ENCODE measurements at regions not wholly inside any gene's neighbourhood (a gene's known extent, or its start where the extent isn't known, plus 50 kb on each side); places are given as distances from the start of the nearest gene placed in this dataset.

- Histone ChIP-seq H4K91ac (ENCODE audit: insufficient read depth, low read depth, low read length) (no peak overlapping the region), H3K4me3 (ENCODE audit: insufficient read depth, low read depth, low read length) (no peak overlapping the region), H3K79me1 (ENCODE audit: low read depth in 1 of 2, low read length in 2 of 2) (no peaks in the 10 kb centered on the region), H4K20me1 (ENCODE audit: insufficient read depth, low read length) (no peaks in the 10 kb centered on the region), H2BK15ac (ENCODE audit: low read depth, low read length) (no peak overlapping the region), H3K27ac (ENCODE audit: insufficient read depth, low read length) (no peak overlapping the region), H2BK20ac (ENCODE audit: low read depth, low read length) (no peak overlapping the region), H3K56ac (ENCODE audit: extremely low read depth, insufficient read depth, low read length) (no peak overlapping the region), H2BK5ac (ENCODE audit: low read depth, low read length, poor library complexity, severe bottlenecking) (no peak overlapping the region), H3K4me1 (ENCODE audit: control insufficient read depth, insufficient read depth, low read length) (no peaks in the 10 kb centered on the region), H3K36me3 (ENCODE audit: control insufficient read depth, insufficient read depth, low read length) (no peaks in the 10 kb centered on the region), H2BK120ac (ENCODE audit: low read depth, low read length) (no peak overlapping the region), H3K9ac (ENCODE audit: low read depth, low read length) (no peak overlapping the region), H3K9me1 (ENCODE audit: insufficient read depth, low read length) (no peaks in the 10 kb centered on the region), H3K27me3 (ENCODE audit: control insufficient read depth, insufficient read depth, low read length) (no peaks in the 10 kb centered on the region), H3K4ac (ENCODE audit: low read depth, low read length) (no peak overlapping the region), H2AFZ (replicated peaks; ENCODE audit: low read length, poor library complexity) (no peak overlapping the region), H2AK5ac (ENCODE audit: low read depth, low read length) (no peak overlapping the region), H3K14ac (replicated peaks; ENCODE audit: low read depth, low read length) (no peak overlapping the region), H3K9me3 (ENCODE audit: control insufficient read depth, insufficient read depth, low read length) (peaks cover 6% of the 10 kb centered on the region), H4K8ac (ENCODE audit: low read depth in 2 of 2, low read length in 2 of 2) (no peak overlapping the region), H3K18ac (ENCODE audit: low read depth, low read length) (no peak overlapping the region), H3K4me2 (ENCODE audit: low read depth, low read length) (no peak overlapping the region), H3K23ac (ENCODE audit: low read depth, low read length) (no peak overlapping the region), H4K5ac (ENCODE audit: low read depth, low read length) (no peak overlapping the region), H2AK9ac (replicated peaks; ENCODE audit: low read depth, low read length, poor library complexity) (no peak overlapping the region)
- intact Hi-C loops (cut with micrococcal nuclease), result no loop called here
- POLR2A ChIA-PET (ENCODE audit: unreplicated experiment), result no interaction called here
- TF ChIP-seq MXI1 (IDR thresholded peaks at IDR 0.05; ENCODE audit: borderline replicate concordance, low read depth, low read length), result no peak
- no peak for TF ChIP-seq ELK1 (IDR thresholded peaks at IDR 0.05; ENCODE audit: borderline replicate concordance, low read depth, low read length)
- no peak for TF ChIP-seq SMC3 (IDR thresholded peaks at IDR 0.05; ENCODE audit: low read depth, low read length)
- no peak for TF ChIP-seq RCOR1 (IDR thresholded peaks at IDR 0.05; ENCODE audit: insufficient replicate concordance, low read length)
- TF ChIP-seq CHD1 (IDR thresholded peaks at IDR 0.05; ENCODE audit: low read depth, low read length), result no peak
- no peak for TF ChIP-seq CTCF (conservative IDR thresholded peaks at IDR 0.05; ENCODE audit: low read depth, low read length)
- TF ChIP-seq MAZ (IDR thresholded peaks at IDR 0.05; ENCODE audit: borderline replicate concordance, low read depth, low read length), result no peak
- TF ChIP-seq BHLHE40 (IDR thresholded peaks at IDR 0.05; ENCODE audit: low read depth, low read length), result no peak
- no peak for TF ChIP-seq RFX5 (IDR thresholded peaks at IDR 0.05; ENCODE audit: low read depth, low read length)
- no peak for TF ChIP-seq USF2 (IDR thresholded peaks at IDR 0.05; ENCODE audit: low read depth, low read length)
- no peak for TF ChIP-seq MAFK (IDR thresholded peaks at IDR 0.05; ENCODE audit: low read depth, low read length)
- no peak for TF ChIP-seq CEBPB (IDR thresholded peaks at IDR 0.05; ENCODE audit: low read depth, low read length)
- TF ChIP-seq RAD21 (IDR thresholded peaks at IDR 0.05; ENCODE audit: low read length), result no peak
- no peak for TF ChIP-seq NFE2L2 (IDR thresholded peaks at IDR 0.05; ENCODE audit: low read depth, low read length)
- TF ChIP-seq POLR2A (IDR thresholded peaks at IDR 0.05; ENCODE audit: low read depth, low read length), result no peak
- TF ChIP-seq FOS (IDR thresholded peaks at IDR 0.05; ENCODE audit: low read depth, low read length), result no peak
- in situ Hi-C loops (cut with MboI; ENCODE audit: low sequenced_read_pairs), result no loop called here
- CTCF ChIA-PET, result no interaction called here
- BruUV-seq (replicated peaks), result no TSS peak
- ATAC-seq (ENCODE audit: low read depth) (no peak), DNase-seq (no peak)
- dilution Hi-C loops (cut with HindIII; ENCODE audit: low sequenced_read_pairs, unreplicated experiment), result no loop called here
- WGBS, 2 experiments (ENCODE audit: extremely low coverage in 2 of 2, insufficient read length in 1 of 2), result no CpG with 5 or more reads among the region's 3 CpGs
These were observed 344.5 kb upstream of the LRRTM4 start for GRCh38 chr2:77866661-77867060.

Data from IMR-90 (cell line).